A549 (cell line): ENCODE measurements at regions not wholly inside any gene's neighbourhood (a gene's known extent, or its start where the extent isn't known, plus 50 kb on each side); places are given as distances from the start of the nearest gene placed in this dataset.

Experiments used
- ATAC-seq, 2 experiments: fragments of 200-7000 bp in 1 of 2; fragments of >200 bp in 1 of 2; cut with Nextera tagmentation in 1 of 2; cut with Tn5 transposase in 1 of 2; 3 replicates each; pipeline versions ENCODE4 v1.8.0 to v1.9.1; 2018 to 2020; ENCODE audit warnings: mild to moderate bottlenecking in 1 of 2, moderate library complexity in 1 of 2
- CTCF ChIA-PET: fragments of 300-600 bp; sonication (Branson Sonifier 250); formaldehyde crosslinking; extraction: SDS; loops from one replicate; lab custom pipeline; 2021; ENCODE audit warnings: antibody characterized with exemption, inconsistent platforms; lab: Yijun Ruan, JAX
- POLR2A ChIA-PET: fragments of 350-600 bp; formaldehyde crosslinking; extraction: SDS; loops from one replicate; lab custom pipeline; 2021; ENCODE audit warnings: antibody characterized with exemption, inconsistent platforms; lab: Yijun Ruan, JAX
- DNase-seq, 2 experiments: peaks; one replicate each; pipeline versions ENCODE4 v3.0.0 to v3.0.0-alpha.2; 2011 to 2016; ENCODE audit warnings: low read depth in 1 of 2, low spot score in 1 of 2
- FAIRE-seq: peaks from 2 replicates; lab custom pipeline; 2011; peaks lifted over from hg19 to GRCh38; lab: Jason Lieb, UNC
- H3K27ac ChIP-seq, 2 experiments: fragments of >200 bp; sonication (Bioruptor Twin); formaldehyde crosslinking; 3 replicates each; pipeline ENCODE4 v1.5.1; 2016 to 2017
- H3K4me1 ChIP-seq: fragments of >200 bp; sonication (Bioruptor Twin); formaldehyde crosslinking; 3 replicates; pipeline ENCODE4 v1.6.1; 2016
- H3K4me2 ChIP-seq: fragments of >200 bp; sonication (Bioruptor Twin); formaldehyde crosslinking; 3 replicates; pipeline ENCODE4 v1.6.1; 2016
- H3K4me3 ChIP-seq: fragments of >200 bp; sonication (Bioruptor Twin); formaldehyde crosslinking; 3 replicates; pipeline ENCODE4 v1.5.1; 2016
- H3K9me3 ChIP-seq: fragments of >200 bp; sonication (Bioruptor Twin); formaldehyde crosslinking; 3 replicates; pipeline ENCODE4 v1.6.1; 2016
- BHLHE40 ChIP-seq: IDR thresholded peaks from 2 replicates; pipeline ENCODE4 v1.6.1; 2012; ENCODE audit warnings: low read depth, low read length, inconsistent platforms
- CBX2 ChIP-seq: fragments of 200-600 bp; sonication (generic); IDR thresholded peaks from 2 replicates; pipeline ENCODE4 v1.6.1; 2016; ENCODE audit warnings: low read depth, mild to moderate bottlenecking, borderline replicate concordance
- CBX8 ChIP-seq: fragments of 200-600 bp; sonication (generic); IDR thresholded peaks from 2 replicates; pipeline ENCODE4 v1.6.1; 2016
- CHD4 ChIP-seq: fragments of 200-600 bp; sonication (generic); IDR thresholded peaks from 2 replicates; pipeline ENCODE4 v1.6.1; 2016; ENCODE audit warnings: antibody characterized with exemption, mild to moderate bottlenecking, borderline replicate concordance
- CTCF ChIP-seq: fragments of >200 bp; sonication (Bioruptor Twin); formaldehyde crosslinking; IDR thresholded peaks from 3 replicates; pipeline ENCODE4 v1.5.1; 2016
- EP300 ChIP-seq, 2 experiments: fragments of >200 bp; sonication (Bioruptor Twin); formaldehyde crosslinking; IDR thresholded peaks; 2 replicates in 1 of 2; 3 replicates in 1 of 2; pipeline ENCODE4 v1.6.1; 2016 to 2017
- FOSL2 ChIP-seq, 2 experiments: fragments of 450-650 bp in 1 of 2; fragments of >200 bp in 1 of 2; sonication (Bioruptor Twin) in 1 of 2; formaldehyde crosslinking; IDR thresholded peaks; 2 replicates each; pipeline versions ENCODE4 v1.5.0 to v1.6.1; 2016 to 2020; ENCODE audit warnings: mild to moderate bottlenecking in 1 of 2, moderate library complexity in 1 of 2
- GATA3 ChIP-seq: IDR thresholded peaks from 2 replicates; pipeline ENCODE4 v1.6.1; 2012; ENCODE audit warnings: borderline replicate concordance
- HDAC2 ChIP-seq: fragments of 200-600 bp; sonication (generic); IDR thresholded peaks from 2 replicates; pipeline ENCODE4 v1.6.1; 2016
- HOXA7 ChIP-seq: fragments of 250-450 bp; sonication (Bioruptor Pico); IDR thresholded peaks from 2 replicates; pipeline ENCODE4 v1.5.0; 2020; ENCODE audit warnings: mild to moderate bottlenecking, moderate library complexity
- HOXB13 ChIP-seq: fragments of 250-450 bp; sonication (Bioruptor Pico); IDR thresholded peaks from 2 replicates; pipeline ENCODE4 v1.5.0; 2020; ENCODE audit warnings: low read depth, mild to moderate bottlenecking, moderate library complexity
- HOXB5 ChIP-seq: fragments of 250-450 bp; sonication (Bioruptor Pico); IDR thresholded peaks from 2 replicates; pipeline ENCODE4 v1.5.0; 2020; ENCODE audit warnings: mild to moderate bottlenecking, moderate library complexity
- KDM1A ChIP-seq: fragments of 200-600 bp; sonication (generic); IDR thresholded peaks from 2 replicates; pipeline ENCODE4 v1.6.1; 2016; ENCODE audit warnings: low read depth, mild to moderate bottlenecking
- KDM5A ChIP-seq: fragments of 200-600 bp; sonication (generic); IDR thresholded peaks from 2 replicates; pipeline ENCODE4 v1.6.1; 2016; ENCODE audit warnings: antibody characterized with exemption, mild to moderate bottlenecking
- MAX ChIP-seq: IDR thresholded peaks from 2 replicates; pipeline ENCODE4 v1.6.1; 2012
- NPAS2 ChIP-seq: fragments of 250-450 bp; sonication (Bioruptor Pico); IDR thresholded peaks from 2 replicates; pipeline ENCODE4 v1.8.0; 2022; ENCODE audit warnings: mild to moderate bottlenecking, moderate library complexity, borderline replicate concordance
- RNF2 ChIP-seq: fragments of 200-600 bp; sonication (generic); IDR thresholded peaks from 2 replicates; pipeline ENCODE4 v1.6.1; 2016; ENCODE audit warnings: low read depth, mild to moderate bottlenecking, antibody characterized with exemption, moderate library complexity, borderline replicate concordance
- SMC3 ChIP-seq: fragments of >200 bp; sonication (Bioruptor Twin); formaldehyde crosslinking; IDR thresholded peaks from 3 replicates; pipeline ENCODE4 v1.6.1; 2018; ENCODE audit warnings: inconsistent platforms
- SREBF2 ChIP-seq: fragments of 450-650 bp; IDR thresholded peaks from 2 replicates; pipeline ENCODE4 v1.6.1; 2014; ENCODE audit warnings: mild to moderate bottlenecking, moderate library complexity
- TFCP2L1 ChIP-seq: fragments of 250-450 bp; sonication (Bioruptor Pico); IDR thresholded peaks from 2 replicates; pipeline ENCODE4 v1.5.0; 2021; ENCODE audit warnings: mild to moderate bottlenecking
- TP53 ChIP-seq: fragments of 250-450 bp; sonication (Bioruptor Pico); IDR thresholded peaks from 2 replicates; pipeline ENCODE4 v1.5.0; 2021; ENCODE audit warnings: mild to moderate bottlenecking, moderate library complexity
- ZFP36 ChIP-seq: fragments of 450-650 bp; IDR thresholded peaks from 2 replicates; pipeline ENCODE4 v1.6.1; 2014; ENCODE audit warnings: borderline replicate concordance; ENCODE audit not compliant: partially characterized antibody
- ZNF302 ChIP-seq: fragments of 250-450 bp; sonication (Bioruptor Pico); IDR thresholded peaks from 2 replicates; pipeline ENCODE4 v1.9.0; 2021; ENCODE audit warnings: inconsistent platforms, mild to moderate bottlenecking, moderate library complexity
- ZSCAN20 ChIP-seq: fragments of 250-450 bp; sonication (Bioruptor Pico); IDR thresholded peaks from 2 replicates; pipeline ENCODE4 v1.8.0; 2022; ENCODE audit warnings: mild to moderate bottlenecking, moderate library complexity
- WGBS: methylation state at CpG from one replicate; pipeline ENCODE4 v1.1.6; 2017; ENCODE audit errors: missing lambda C conversion rate; 5-methylcytosine and 5-hydroxymethylcytosine counted together
- TF ChIP-seq, protein P1 (sequence below): fragments of 250-450 bp; sonication (Bioruptor Pico); IDR thresholded peaks from 2 replicates; pipeline ENCODE4 v1.5.0; 2021; ENCODE audit warnings: mild to moderate bottlenecking, moderate library complexity, borderline replicate concordance
- TF ChIP-seq, protein P2 (sequence below): fragments of 200-600 bp; sonication (generic); IDR thresholded peaks from 2 replicates; pipeline ENCODE4 v1.6.1; 2016; ENCODE audit warnings: antibody characterized with exemption, mild to moderate bottlenecking, moderate library complexity
- TF ChIP-seq, protein P3 (sequence below): IDR thresholded peaks from 2 replicates; pipeline ENCODE4 v1.6.1; 2012

DNA sequence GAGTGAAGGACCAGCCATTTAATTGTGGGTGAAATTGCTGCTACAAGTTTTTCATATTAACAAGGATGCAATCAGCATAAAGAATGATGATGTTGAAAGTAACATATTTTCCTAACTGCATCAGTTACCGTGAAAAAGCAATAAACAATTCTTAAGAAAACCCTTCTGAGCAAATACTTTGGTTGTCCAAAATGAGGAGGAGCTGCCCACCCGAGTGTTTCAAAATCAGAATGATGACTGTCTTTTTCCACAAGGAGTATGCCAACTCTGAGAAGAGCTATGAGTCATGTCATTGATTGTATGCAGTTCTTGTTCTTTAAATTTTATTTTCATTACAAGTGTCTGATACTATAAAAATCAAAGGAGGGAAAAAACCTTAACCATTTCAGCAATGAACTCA, 470.5 kb downstream of the COL12A1 start:
- no peak for FAIRE-seq
- no peak overlapping the region for H3K27ac ChIP-seq
- H3K4me3 ChIP-seq = no peak overlapping the region
- no peak for DNase-seq
- ChIA-PET CTCF (no interaction called here), POLR2A (no interaction called here)
- no peaks in the 10 kb centered on the region for H3K4me1 ChIP-seq
- no peak overlapping the region for H3K4me2 ChIP-seq
- no peak for ATAC-seq
- WGBS = 17% methylated on average over 2 of the region's 2 CpGs
- H3K9me3 ChIP-seq = no peaks in the 10 kb centered on the region; the same call in 1 of the 3 replicates
- TF ChIP-seq GATA3 = no peak
- TF ChIP-seq FOSL2 (IDR thresholded peaks at IDR 0.05) = no peak
- TF ChIP-seq FOSL2 (CRISPR knock-in tag; IDR thresholded peaks at IDR 0.05) = peak; percentile 49
- no peak for TF ChIP-seq SMC3
- no peak for TF ChIP-seq MAX
- no peak for TF ChIP-seq ZNF302 (CRISPR knock-in tag)
- no peak for TF ChIP-seq NPAS2 (CRISPR knock-in tag)

GRCh38 chr6:74734901-74735300, 471.0 kb downstream of the COL12A1 start:
- no peak for TF ChIP-seq KDM1A
- no peak for TF ChIP-seq CBX2
- no peak for TF ChIP-seq HOXA7
- TF ChIP-seq SREBF2 = no peak
- TF ChIP-seq, protein P1, sequence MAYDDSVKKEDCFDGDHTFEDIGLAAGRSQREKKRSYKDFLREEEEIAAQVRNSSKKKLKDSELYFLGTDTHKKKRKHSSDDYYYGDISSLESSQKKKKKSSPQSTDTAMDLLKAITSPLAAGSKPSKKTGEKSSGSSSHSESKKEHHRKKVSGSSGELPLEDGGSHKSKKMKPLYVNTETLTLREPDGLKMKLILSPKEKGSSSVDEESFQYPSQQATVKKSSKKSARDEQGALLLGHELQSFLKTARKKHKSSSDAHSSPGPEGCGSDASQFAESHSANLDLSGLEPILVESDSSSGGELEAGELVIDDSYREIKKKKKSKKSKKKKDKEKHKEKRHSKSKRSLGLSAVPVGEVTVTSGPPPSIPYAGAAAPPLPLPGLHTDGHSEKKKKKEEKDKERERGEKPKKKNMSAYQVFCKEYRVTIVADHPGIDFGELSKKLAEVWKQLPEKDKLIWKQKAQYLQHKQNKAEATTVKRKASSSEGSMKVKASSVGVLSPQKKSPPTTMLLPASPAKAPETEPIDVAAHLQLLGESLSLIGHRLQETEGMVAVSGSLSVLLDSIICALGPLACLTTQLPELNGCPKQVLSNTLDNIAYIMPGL = no peak
- no peak for TF ChIP-seq HOXB5 (CRISPR knock-in tag)
- no peak for TF ChIP-seq TFCP2L1 (CRISPR knock-in tag)
- no peak for TF ChIP-seq EP300 (IDR thresholded peaks at IDR 0.05)
- TF ChIP-seq ZSCAN20 (CRISPR knock-in tag) = no peak
- no peak for TF ChIP-seq HOXB13 (CRISPR knock-in tag)
- TF ChIP-seq HDAC2 = no peak
- no peak for TF ChIP-seq BHLHE40
- Histone ChIP-seq H3K4me1 (no peaks in the 10 kb centered on the region), H3K9me3 (no peaks in the 10 kb centered on the region; the same call in 1 of the 3 replicates), H3K27ac (no peak overlapping the region), H3K4me3 (no peak overlapping the region), H3K4me2 (no peak overlapping the region)
- 70% methylated on average over 3 of the region's 3 CpGs for WGBS
- CTCF ChIA-PET = no interaction called here
- ATAC-seq (no peak), FAIRE-seq (no peak), DNase-seq (no peak)
- POLR2A ChIA-PET = no interaction called here

DNA sequence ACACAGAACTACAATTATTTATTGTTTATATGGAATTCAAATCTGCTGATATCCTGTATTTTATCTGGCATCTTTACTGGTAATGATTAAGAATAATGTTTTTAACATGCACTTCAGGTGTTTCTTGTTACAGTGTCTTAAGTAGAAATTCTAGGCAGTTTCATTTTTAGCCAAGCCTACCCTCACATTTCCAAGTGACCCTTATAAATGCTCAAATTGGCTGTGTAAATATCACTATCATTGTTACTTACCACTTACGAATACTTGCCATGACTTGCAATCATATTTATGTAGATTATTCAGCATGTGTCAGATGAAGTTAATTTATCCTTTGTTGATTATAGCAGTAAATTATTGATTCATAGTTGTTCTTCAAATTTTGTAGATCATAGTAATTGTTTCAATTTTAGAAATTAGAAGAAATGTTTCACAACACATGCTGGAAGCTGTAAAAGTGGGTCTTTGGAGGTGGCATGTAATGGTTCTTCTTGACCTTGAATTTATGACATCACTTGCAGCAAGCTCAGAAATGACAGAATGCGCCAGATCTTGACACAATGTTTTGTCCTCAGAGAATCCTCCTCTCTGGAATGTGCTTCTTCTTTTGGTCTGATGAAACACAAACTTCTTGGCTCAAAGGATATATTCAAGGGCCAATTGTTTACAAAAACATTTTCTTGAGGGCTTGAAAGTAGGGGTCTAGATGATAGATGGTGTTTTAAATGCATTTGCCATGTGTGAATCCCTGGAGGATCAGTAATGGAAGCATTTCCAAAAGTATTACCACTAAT, 471.8 kb downstream of the COL12A1 start:
- DNase-seq = no peak
- TF ChIP-seq TP53 (no peak), CHD4 (no peak), CTCF (no peak), CBX8 (no peak), ZFP36 (no peak), BHLHE40 (no peak), RNF2 (no peak), ZNF302 (CRISPR knock-in tag) (no peak), KDM5A (no peak), SMC3 (no peak)
- TF ChIP-seq, protein P2, sequence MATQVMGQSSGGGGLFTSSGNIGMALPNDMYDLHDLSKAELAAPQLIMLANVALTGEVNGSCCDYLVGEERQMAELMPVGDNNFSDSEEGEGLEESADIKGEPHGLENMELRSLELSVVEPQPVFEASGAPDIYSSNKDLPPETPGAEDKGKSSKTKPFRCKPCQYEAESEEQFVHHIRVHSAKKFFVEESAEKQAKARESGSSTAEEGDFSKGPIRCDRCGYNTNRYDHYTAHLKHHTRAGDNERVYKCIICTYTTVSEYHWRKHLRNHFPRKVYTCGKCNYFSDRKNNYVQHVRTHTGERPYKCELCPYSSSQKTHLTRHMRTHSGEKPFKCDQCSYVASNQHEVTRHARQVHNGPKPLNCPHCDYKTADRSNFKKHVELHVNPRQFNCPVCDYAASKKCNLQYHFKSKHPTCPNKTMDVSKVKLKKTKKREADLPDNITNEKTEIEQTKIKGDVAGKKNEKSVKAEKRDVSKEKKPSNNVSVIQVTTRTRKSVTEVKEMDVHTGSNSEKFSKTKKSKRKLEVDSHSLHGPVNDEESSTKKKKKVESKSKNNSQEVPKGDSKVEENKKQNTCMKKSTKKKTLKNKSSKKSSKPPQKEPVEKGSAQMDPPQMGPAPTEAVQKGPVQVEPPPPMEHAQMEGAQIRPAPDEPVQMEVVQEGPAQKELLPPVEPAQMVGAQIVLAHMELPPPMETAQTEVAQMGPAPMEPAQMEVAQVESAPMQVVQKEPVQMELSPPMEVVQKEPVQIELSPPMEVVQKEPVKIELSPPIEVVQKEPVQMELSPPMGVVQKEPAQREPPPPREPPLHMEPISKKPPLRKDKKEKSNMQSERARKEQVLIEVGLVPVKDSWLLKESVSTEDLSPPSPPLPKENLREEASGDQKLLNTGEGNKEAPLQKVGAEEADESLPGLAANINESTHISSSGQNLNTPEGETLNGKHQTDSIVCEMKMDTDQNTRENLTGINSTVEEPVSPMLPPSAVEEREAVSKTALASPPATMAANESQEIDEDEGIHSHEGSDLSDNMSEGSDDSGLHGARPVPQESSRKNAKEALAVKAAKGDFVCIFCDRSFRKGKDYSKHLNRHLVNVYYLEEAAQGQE = no peak
- TF ChIP-seq, protein P3, sequence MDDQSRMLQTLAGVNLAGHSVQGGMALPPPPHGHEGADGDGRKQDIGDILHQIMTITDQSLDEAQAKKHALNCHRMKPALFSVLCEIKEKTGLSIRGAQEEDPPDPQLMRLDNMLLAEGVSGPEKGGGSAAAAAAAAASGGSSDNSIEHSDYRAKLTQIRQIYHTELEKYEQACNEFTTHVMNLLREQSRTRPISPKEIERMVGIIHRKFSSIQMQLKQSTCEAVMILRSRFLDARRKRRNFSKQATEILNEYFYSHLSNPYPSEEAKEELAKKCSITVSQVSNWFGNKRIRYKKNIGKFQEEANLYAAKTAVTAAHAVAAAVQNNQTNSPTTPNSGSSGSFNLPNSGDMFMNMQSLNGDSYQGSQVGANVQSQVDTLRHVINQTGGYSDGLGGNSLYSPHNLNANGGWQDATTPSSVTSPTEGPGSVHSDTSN = no peak

More for the DNA sequence above, 471.8 kb downstream of the COL12A1 start:
- Histone ChIP-seq H3K27ac (no peak overlapping the region), H3K4me3 (no peak overlapping the region), H3K9me3 (no peaks in the 10 kb centered on the region; the same call in 1 of the 3 replicates), H3K4me2 (no peak overlapping the region), H3K4me1 (no peaks in the 10 kb centered on the region)
- WGBS = 43% methylated on average over 2 of the region's 2 CpGs
- ATAC-seq (no peak), FAIRE-seq (no peak)
- ChIA-PET CTCF (no interaction called here), POLR2A (no interaction called here)
